GM19238 (cell line): ENCODE measurements at regions not wholly inside any gene's neighbourhood (a gene's known extent, or its start where the extent isn't known, plus 50 kb on each side); places are given as distances from the start of the nearest gene placed in this dataset.
"Not testable (repeated sequence)": the region's sequence is repeated elsewhere in the genome, so short reads cannot be mapped to it uniquely, and the experiment has no call there.

ENCODE experiments used
- DNase-seq: peaks from one replicate; pipeline ENCODE4 v3.0.0; 2011; ENCODE audit warnings: low spot score; ENCODE audit not compliant: insufficient read length

- DNase-seq = no peak
These were observed 630.7 kb downstream of the ZEB2 start for GRCh38 chr2:143889216-143889615.

- no peak for DNase-seq
These were observed 634.5 kb downstream of the ZEB2 start for GRCh38 chr2:143885461-143885860.

DNA sequence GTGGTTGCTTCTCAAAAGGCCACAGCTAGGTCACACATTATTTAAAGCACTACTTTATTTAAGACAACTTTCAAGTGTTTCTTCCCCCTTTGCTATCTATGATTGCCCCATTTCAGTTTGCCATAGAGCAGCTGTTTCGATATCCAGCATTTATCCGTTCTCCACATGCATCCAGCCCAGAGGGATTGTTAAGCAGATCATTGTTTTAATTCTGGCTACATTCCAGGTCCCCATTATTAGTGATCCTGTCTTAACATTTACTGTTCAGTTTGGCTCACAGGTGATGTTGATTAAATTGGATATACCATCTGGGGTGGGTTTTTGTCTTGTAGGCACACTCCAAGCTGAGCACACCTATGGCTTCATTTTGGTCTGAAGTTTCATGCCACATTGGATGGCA, 638.7 kb downstream of the ZEB2 start:
- DNase-seq = no peak

- DNase-seq = no peak
These were observed 641.9 kb downstream of the ZEB2 start for GRCh38 chr2:143877876-143878530.

DNA sequence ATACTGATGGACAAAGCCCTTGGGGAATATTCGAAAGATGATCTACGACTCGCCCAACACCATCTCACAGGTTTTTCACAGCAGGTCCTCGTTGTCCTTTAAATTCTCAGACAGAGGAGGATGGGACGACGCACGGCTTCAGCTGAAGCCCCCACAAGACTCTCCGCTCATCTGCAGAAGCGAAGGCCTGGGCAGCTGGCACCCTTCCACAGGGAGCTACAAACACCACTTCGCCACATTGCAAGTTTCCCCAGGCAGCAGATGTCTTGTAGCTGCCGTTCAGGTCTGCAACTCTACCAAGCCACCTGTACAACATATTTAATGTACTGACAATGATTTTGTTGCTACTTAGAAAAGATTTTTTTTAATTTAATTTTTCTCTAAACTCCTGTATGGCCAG, 642.9 kb downstream of the ZEB2 start:
- no peak for DNase-seq

DNA sequence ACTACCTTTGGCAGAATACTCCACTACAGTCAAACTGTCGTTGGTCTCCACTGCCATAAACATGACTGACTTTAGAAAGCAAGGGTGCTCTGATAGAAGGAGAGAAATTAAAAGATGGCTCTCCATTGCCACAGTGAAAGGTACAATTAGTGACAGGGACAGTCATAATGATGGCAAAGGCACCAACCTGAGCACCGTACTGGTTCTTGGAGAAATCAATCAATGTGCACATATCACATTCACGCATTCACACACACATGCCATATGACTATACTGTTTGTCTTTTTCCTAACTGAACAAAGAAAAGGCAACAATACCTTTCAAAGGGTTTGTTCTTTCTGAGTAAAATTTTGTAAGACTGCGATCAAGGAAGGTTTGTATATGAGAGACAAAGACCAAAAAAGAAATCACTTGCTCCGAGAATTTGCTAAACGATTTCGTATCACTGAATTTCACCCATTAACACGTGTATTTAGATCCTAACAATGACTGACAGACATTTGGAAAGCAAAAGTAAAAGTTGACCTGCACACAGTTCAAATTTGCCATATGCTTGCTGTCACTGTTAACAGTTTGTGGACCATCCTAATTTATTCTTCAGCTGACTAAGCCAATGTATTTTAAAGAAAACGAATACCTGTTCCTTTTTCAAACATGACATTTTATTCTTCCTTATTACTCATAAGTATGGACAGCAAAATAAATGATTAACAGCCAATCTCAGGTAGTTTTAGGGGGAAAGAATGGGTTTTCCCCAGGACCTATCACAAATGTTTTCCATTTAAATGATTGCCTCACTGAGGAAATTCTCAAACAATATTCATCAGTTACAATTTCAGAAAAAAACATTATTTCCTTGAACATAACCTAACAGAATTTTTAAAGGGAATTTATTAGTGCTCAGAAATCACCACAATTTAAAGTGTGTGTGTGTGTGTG, 644.4 kb downstream of the ZEB2 start:
- no peak for DNase-seq

- DNase-seq = no peak
These were observed 646.0 kb downstream of the ZEB2 start for GRCh38 chr2:143873886-143874285.

DNA sequence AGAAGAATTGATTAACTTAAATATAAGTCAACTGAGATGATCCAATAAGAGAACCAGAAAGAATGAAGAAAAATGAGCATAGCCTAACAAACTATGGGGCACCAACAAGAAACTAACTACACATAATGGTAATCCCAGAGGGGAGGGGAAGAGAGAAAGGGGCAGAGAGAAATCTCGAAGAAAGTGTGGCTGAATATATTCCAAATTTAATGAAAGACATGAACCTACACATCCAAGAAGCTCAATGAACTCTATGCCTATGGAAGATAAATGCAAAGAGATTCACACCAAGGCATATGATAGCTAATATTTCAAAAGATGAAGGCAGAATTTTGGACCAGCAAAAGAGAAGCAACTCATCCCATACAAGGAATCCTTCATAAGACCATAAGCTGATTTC, 649.2 kb downstream of the ZEB2 start:
- no peak for DNase-seq

GRCh38 chr2:143856978-143857377, 662.9 kb downstream of the ZEB2 start:
- no peak for DNase-seq

DNA sequence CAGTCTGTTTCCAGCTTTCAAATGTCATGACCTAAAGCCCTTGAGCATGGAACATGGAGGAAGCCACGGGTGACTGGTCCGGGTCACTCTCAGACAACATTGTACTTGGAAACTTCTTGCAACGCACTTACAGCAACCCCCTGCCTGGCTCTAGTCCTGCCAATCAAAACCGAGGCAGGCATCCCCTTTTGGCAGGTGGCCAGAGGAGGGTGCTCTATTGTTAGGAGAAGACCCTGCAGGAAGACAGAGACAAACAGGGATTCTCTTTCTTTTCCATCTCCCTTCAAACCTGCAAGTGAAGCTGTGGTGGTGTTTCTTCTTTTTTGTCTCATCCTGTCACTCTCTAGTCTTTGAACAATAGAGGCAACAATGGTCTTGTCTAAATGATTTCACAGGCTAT, 667.2 kb downstream of the ZEB2 start:
- DNase-seq = no peak

- DNase-seq = no peak
These were observed 669.8 kb downstream of the ZEB2 start for GRCh38 chr2:143850084-143850483.

GRCh38 chr2:143847257-143847656, 672.7 kb downstream of the ZEB2 start:
- DNase-seq = no peak

GRCh38 chr2:143844986-143845385, 674.9 kb downstream of the ZEB2 start:
- no peak for DNase-seq

DNA sequence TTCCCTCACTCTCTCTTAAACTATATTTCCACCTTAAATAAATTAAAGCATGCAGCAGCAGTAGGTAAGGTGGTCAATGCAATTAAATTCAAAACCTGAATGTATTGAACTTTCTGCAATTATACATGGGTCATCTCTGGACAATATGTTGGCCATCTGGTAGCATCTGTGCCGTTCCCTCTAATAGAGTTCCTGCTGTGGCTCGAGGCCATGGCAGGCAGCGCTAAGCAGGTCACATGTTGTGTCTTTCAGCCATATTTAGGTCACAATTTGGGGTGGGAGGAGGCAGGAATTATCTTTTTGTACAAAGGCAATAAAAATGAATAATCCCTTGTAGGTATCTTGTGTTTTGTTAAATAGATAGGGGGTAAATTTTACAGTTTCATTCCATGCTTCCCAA, 676.2 kb downstream of the ZEB2 start:
- DNase-seq = no peak

DNA sequence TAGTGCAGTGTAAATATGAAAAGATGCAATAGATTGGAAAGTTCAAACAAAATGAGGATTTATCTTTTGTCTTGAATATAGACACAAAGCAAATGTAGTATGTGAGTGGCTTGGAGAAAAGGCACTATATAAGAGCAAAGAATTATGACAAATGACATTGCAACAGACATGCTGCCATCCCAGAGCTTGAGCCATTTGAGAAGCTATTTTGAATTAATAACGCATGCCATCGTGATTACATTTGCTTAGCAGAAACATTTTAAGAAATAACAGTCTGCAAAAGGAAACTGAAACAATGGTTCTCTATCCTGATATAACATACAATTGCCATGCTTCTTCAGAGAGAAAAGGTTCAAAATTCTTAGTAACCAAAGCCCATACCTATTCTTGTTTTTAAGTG, 677.1 kb downstream of the ZEB2 start:
- no peak for DNase-seq

GRCh38 chr2:143841935-143842334, 678.0 kb downstream of the ZEB2 start:
- no peak for DNase-seq

GRCh38 chr2:143840601-143841000, 679.3 kb downstream of the ZEB2 start:
- no peak for DNase-seq

DNA sequence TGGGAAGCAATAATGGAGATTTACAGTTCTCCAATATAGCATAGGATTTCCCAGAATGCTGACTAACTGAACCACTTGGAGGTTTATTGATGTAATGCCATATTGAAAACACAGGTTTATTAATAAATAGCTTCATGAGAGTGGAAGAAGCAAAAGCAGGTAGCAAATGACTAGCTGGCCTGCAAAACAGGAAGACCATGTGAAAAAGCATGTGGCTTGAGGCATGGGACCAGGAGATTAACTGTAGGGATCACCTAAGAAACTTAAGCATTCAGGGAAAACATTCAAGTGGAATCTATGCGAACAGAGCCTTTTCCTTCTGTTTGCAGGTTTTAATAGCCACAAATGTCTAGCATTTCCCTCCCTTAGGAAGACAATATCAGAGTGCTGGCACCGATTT, 679.7 kb downstream of the ZEB2 start:
- DNase-seq = no peak

DNA sequence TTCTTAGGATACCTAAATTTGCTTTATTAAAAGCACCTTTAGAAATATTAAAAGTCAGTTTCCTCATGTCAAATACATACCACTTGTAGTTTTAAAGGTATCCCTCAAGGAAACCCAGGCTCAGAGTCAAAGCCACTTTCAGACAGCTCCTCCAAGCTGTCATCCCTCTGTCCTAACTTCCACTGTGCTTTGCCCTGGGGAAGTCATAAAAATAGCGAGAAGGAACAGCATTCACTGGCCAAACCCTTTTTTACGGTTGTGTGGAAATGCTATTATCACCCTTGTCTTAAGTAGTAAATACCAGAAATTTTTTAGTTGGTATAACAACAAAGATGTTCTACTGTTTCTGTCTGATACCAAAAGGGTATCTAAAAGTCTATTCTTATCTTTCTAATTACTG, 680.5 kb downstream of the ZEB2 start:
- DNase-seq = no peak

DNA sequence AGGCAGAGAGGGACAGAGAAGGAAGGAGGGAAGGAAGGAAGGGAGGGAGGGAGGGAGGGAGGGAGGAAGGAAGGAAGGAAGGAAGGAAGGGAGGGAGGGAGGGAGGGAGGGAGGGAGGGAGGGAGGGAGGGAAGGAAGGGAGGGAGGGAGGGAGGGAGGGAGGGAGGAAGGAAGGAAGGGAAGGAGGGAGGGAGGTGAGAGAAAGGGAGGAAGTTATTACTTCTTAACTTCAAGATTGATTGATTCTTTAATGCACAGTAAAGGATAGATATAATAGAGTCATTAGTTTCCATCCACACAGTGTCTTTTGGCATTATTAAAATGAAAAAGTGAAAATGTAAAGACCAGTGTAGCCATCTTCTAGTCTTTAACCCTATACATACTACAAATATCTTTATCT, 682.9 kb downstream of the ZEB2 start:
- DNase-seq = not testable (repeated sequence)

GRCh38 chr2:143835481-143835880, 684.4 kb downstream of the ZEB2 start:
- no peak for DNase-seq

DNA sequence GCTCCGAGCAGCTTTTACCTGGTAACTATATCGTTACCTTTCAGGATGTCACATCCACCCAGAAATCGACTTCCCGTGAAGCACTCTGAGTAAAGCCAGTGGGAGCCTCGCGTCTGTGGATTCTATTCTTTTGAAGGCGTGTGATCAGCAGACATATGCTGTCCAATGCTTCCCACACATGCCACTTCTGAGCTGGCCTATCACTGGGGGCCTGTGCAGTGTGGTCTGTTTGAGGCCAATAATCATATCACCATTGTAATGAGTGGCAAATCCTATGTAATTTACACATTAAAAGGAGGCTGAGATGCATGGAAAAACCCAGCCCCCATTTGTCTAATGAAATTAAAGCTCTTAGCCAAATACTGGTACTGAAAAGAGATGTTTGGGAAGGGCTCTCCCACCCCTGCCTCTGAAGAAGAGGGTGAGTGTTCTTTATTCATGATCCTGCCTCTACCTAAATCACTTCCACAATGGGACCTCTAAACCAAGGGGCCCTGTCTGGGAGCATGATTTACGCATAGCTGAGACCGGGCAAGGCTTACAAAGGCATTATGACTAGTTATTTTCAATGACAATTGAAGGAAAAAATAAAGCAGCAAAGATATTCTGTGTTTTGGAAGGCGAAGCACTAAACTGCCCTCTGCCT, 686.8 kb downstream of the ZEB2 start:
- no peak for DNase-seq
